Stomach (tissue), 4 donors: ENCODE measurements at regions not wholly inside any gene's neighbourhood (a gene's known extent, or its start where the extent isn't known, plus 50 kb on each side); places are given as distances from the start of the nearest gene placed in this dataset.

ENCODE experiments used
- CTCF ChIP-seq, 7 experiments: fragments of 450-650 bp in 4 of 7; fragments of 200-600 bp in 3 of 7; sonication (generic) in 3 of 7; IDR thresholded peaks; one replicate each; pipeline ENCODE4 v1.5.1; 2016 to 2019; ENCODE audit warnings: antibody characterized with exemption in 7 of 7, control low read depth in 2 of 7, mild to moderate bottlenecking in 1 of 7
- POLR2A ChIP-seq, 4 donors: fragments of 450-650 bp; IDR thresholded peaks; one replicate each; pipeline ENCODE4 v1.6.1; 2016; ENCODE audit warnings: antibody characterized with exemption in 4 of 4, control low read depth in 2 of 4, mild to moderate bottlenecking in 1 of 4, moderate library complexity in 1 of 4
- POLR2AphosphoS5 ChIP-seq, 3 donors: sonication (generic); formaldehyde crosslinking; IDR thresholded peaks; one replicate each; pipeline ENCODE4 v1.6.1; 2016; ENCODE audit warnings: antibody characterized with exemption in 3 of 3

DNA sequence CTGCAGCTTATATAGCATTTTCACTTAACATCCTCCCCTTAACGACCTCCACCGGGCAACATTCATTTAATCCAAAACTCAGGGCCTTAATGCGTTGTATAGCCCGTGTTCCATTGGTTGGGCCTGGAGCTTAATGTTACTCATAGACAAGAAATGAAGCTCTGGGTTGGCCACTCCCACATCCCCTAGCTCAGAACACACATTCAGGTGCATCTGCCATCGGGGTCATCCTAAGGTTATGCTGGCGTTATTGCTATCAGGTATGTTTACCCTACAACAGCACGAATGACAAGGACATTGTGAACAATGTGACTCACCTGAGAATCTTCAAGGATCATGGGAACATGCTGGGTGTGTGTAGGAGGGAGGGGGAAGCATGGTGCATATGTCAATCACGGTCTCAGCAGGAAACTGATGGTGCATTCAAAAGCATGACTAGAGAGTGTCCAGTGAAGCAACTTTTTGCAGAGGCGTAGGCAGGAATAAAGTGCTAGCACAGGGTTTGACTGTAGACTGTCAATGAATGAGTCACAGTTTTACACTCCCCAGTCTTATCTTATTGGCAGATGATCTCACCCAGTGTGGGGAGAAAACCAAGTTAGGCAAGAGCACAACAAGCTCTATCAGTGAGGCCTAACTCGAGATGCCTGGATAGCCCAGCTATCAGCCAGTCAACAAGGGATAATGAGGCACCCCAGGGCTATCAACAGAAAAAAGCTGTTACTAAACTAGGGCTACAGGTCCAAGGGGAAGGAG, 402.1 kb upstream of the MCTP2 start:
- no peak for TF ChIP-seq CTCF (IDR thresholded peaks at IDR 0.05)
- no peak for TF ChIP-seq POLR2AphosphoS5 (IDR thresholded peaks at IDR 0.05)
- TF ChIP-seq POLR2A (IDR thresholded peaks at IDR 0.05) = no peak
